HG03378 (cell line): ENCODE measurements at regions not wholly inside any gene's neighbourhood (a gene's known extent, or its start where the extent isn't known, plus 50 kb on each side); places are given as distances from the start of the nearest gene placed in this dataset.
"Not testable (repeated sequence)": the region's sequence is repeated elsewhere in the genome, so short reads cannot be mapped to it uniquely, and the experiment has no call there.

ENCODE experiments used
- ATAC-seq: cut with Tn5 transposase; IDR thresholded peaks from one replicate; pipeline ENCODE4 v1.9.1; 2021; ENCODE audit warnings: mild to moderate bottlenecking, moderate library complexity; ENCODE audit not compliant: unreplicated experiment

GRCh38 chr15:22134941-22135566 is 54.7 kb downstream of the OR4M2 start:
- not testable (repeated sequence) for ATAC-seq

GRCh38 chr15:22137572-22137971 is 57.2 kb downstream of the OR4M2 start:
- not testable (repeated sequence) for ATAC-seq

GRCh38 chr15:22141106-22141505 is 60.8 kb downstream of the OR4M2 start:
- ATAC-seq = not testable (repeated sequence)

GRCh38 chr15:22148109-22148508 is 67.8 kb downstream of the OR4M2 start:
- peak; percentile 90 for ATAC-seq

- not testable (repeated sequence) for ATAC-seq
These were observed 77.9 kb downstream of the OR4M2 start for GRCh38 chr15:22158243-22158642.

- ATAC-seq = peak; percentile 31
These were observed 80.0 kb downstream of the OR4M2 start for GRCh38 chr15:22160283-22160682.

GRCh38 chr15:22160741-22161140 is 80.4 kb downstream of the OR4M2 start:
- ATAC-seq = peak; percentile 86

GRCh38 chr15:22161398-22161797 is 81.1 kb downstream of the OR4M2 start:
- ATAC-seq = peak; percentile 73

GRCh38 chr15:22163715-22164114 is 83.4 kb downstream of the OR4M2 start:
- not testable (repeated sequence) for ATAC-seq

- not testable (repeated sequence) for ATAC-seq
These were observed 87.2 kb downstream of the OR4M2 start for GRCh38 chr15:22167521-22167920.

GRCh38 chr15:22173029-22173998 is 93.0 kb downstream of the OR4M2 start:
- peak; percentile 68 for ATAC-seq

- ATAC-seq = peak; percentile 59
These were observed 93.8 kb downstream of the OR4M2 start for GRCh38 chr15:22174088-22174487.

- not testable (repeated sequence) for ATAC-seq
These were observed 97.6 kb downstream of the OR4M2 start for GRCh38 chr15:22177965-22178364.

GRCh38 chr15:22178438-22178837 is 98.1 kb downstream of the OR4M2 start:
- not testable (repeated sequence) for ATAC-seq

- not testable (repeated sequence) for ATAC-seq
These were observed 98.7 kb downstream of the OR4M2 start for GRCh38 chr15:22179043-22179442.

GRCh38 chr15:22180611-22181010 is 100.3 kb downstream of the OR4M2 start:
- ATAC-seq = not testable (repeated sequence)

- not testable (repeated sequence) for ATAC-seq
These were observed 104.4 kb downstream of the OR4M2 start for GRCh38 chr15:22184678-22185077.

GRCh38 chr15:22186846-22187532 is 106.7 kb downstream of the OR4M2 start:
- not testable (repeated sequence) for ATAC-seq

- ATAC-seq = not testable (repeated sequence)
These were observed 111.5 kb downstream of the OR4M2 start for GRCh38 chr15:22191818-22192217.

GRCh38 chr15:22194739-22195617 is 114.7 kb downstream of the OR4M2 start:
- ATAC-seq = not testable (repeated sequence)
